OCI-LY1 (cell line): ENCODE measurements at regions not wholly inside any gene's neighbourhood (a gene's known extent, or its start where the extent isn't known, plus 50 kb on each side); places are given as distances from the start of the nearest gene placed in this dataset.

Source experiments
- CTCF ChIP-seq: fragments of 200-600 bp; sonication (generic), shearing (Covaris generic); IDR thresholded peaks from 2 replicates; pipeline ENCODE4 v1.5.1; 2017; ENCODE audit warnings: mild to moderate bottlenecking, antibody characterized with exemption, low read length, moderate library complexity, mixed read lengths
- EZH2 ChIP-seq: fragments of 200-600 bp; sonication (generic), shearing (Covaris generic); IDR thresholded peaks from 2 replicates; pipeline ENCODE4 v1.8.0; 2017; ENCODE audit warnings: borderline replicate concordance, mixed run types, mild to moderate bottlenecking, antibody characterized with exemption, low read length, moderate library complexity, mixed read lengths

DNA sequence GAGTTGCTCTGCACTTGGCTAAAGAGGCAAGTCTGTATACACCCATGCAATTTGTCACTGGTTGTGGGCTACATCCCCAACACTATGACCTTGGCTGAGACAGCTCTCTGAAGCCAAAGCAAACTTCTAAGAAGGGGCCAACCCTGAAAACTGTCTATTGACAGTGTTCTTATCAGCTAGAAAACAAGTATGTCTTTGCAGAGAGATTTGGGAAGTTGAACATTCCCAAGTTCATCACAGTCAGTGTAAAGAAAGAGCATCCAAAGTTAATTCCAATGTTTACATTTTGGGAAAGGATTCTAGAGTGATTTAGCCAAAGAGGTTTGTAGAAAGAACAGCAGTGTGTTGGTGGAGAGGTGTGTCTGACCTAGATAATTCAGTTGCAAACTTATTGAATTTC lies 711.1 kb upstream of the CHD1 start:
- TF ChIP-seq CTCF = no peak
- TF ChIP-seq EZH2 = no peak
